HG02981 (cell line): ENCODE measurements at regions not wholly inside any gene's neighbourhood (a gene's known extent, or its start where the extent isn't known, plus 50 kb on each side); places are given as distances from the start of the nearest gene placed in this dataset.
A peak's percentile ranks its signal among the peaks of the same experiment; 100 is the strongest.
"Not testable (repeated sequence)": the region's sequence is repeated elsewhere in the genome, so short reads cannot be mapped to it uniquely, and the experiment has no call there.

Experiments used
- ATAC-seq: cut with Tn5 transposase; IDR thresholded peaks from one replicate; pipeline ENCODE4 v1.9.1; 2021; ENCODE audit warnings: mild to moderate bottlenecking, moderate library complexity; ENCODE audit not compliant: unreplicated experiment

DNA sequence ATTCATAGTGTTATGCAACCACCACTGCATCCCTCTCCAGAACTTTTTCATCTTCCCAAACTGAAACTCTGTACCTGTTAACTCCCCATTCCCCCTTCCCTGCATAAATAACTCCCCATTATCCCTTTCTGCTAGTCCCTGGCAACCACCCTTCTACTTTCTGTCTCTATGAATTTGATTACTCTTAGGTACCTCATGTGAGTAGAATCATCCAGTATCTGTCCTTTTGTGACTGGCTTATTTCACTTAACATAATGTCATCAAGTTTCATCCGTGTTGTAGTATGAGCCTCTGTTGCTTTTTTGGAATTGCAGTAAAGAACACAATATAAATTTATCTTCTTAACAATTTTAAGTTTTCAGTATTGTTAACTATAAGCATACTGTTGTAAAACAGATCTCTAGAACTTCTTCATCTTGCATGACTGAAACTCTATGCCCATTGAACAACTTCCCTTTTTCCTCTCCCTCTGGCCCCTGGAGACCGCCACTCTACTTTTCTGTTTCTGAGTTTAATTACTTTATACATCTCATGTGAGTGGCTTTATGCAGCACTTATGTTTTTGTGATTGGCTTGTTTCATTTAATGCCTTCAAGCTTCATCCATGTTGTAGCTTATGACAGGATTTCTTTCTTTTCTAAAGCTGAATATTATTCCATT lies 87.3 kb upstream of the ABCC4 start:
- no peak for ATAC-seq

- ATAC-seq, result no peak
Measured at GRCh38 chr13:95391362-95391761, 90.1 kb upstream of the ABCC4 start.

DNA sequence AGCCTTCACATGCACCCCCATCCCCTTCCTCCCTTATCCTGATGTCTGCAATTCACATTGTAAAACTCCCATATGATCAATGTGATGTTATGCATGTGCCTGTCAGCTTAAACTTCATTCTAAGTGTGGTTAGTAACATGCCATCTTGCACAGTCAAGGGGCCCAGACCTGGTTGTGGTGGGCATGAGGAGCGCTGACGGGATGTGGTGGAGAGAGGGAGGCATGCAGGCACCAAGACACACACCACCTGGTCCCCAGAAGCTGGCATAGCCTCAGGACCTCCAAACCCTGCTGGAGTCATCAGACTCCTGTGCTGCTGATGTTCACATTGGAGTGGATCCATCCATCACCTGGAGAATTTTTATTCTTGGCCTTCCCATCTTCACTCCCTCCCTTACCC lies 90.5 kb upstream of the ABCC4 start:
- no peak for ATAC-seq

DNA sequence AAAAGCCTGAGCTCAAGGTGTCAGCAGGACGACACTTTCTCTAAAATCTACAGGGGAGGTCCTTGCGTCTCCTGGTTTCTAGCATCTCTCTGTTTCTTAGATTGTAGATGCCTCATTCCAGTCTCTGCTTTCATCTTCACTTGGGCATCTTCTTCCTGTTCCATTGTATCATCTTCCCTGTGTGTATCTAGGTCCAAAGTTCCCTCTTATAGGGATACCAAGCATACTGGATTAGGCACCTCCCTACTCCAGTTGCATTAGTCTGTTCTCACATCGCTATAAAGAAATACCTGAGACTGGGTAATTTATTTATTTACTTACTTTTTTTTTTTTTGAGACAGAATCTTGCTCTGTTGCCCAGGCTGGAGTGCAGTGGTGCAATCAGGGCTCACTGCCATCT lies 91.3 kb upstream of the ABCC4 start:
- no peak for ATAC-seq

GRCh38 chr13:95403349-95404140 lies 102.3 kb upstream of the ABCC4 start:
- peak; percentile 32 for ATAC-seq

DNA sequence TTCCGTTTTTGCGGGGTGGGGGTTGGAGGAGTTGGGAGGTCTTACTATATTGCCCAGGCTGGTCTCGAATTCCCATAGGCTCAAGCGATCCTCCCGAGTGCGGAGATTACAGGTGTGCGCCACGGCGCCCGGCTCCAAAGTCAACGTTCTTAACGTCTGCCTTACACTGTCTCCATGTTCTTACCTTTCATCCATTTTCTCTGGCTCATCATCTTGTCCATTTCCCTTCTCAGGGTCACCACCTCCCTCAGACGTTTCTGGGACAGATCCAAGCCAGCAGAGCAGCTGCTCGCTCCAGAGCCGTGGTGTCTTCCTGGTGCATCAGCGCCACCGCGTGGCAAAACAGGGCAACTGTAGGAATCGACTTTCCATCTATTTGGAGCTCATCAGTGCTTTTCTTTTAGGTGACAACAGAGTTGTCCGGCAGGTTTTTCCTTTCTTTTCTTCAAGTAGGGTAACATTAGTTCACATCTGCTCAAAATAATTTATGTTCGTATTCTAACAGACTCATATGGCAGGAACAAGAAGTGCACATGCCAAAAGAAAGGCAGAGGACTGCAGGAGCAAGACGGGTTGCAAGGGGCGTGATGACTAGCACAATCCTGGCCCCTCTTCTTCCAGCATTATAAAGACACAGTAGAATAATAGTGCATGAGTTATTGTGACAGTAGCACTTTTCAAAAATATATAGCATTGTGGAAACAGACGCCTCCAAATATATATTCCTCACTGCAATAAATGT lies 103.1 kb upstream of the ABCC4 start:
- peak; percentile 78 for ATAC-seq

GRCh38 chr13:95406176-95406575 lies 104.9 kb upstream of the ABCC4 start:
- ATAC-seq, result no peak

GRCh38 chr13:95411428-95412040 lies 110.3 kb upstream of the ABCC4 start:
- no peak for ATAC-seq

GRCh38 chr13:95418946-95419345 lies 117.7 kb upstream of the ABCC4 start:
- ATAC-seq, result no peak

GRCh38 chr13:95420501-95420900 lies 119.2 kb upstream of the ABCC4 start:
- no peak for ATAC-seq

DNA sequence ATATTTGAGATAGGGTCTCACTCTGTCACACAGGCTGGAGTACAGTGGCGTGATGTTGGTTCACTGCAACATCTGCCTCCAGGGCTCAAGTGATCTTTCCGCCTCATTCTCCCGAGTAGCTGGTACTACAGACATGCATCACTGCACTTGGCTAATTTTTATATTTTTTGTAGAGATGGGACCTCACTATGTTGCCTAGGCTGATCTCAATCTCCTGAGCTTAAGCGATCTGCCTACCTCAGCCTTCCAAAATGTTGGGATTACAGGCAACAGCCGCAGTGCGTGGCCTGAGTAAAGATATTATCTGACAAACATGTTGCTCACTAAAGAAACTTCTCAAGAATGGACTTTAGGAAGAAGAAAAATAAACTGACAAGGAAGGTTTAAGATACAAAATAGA lies 125.4 kb upstream of the ABCC4 start:
- ATAC-seq, result no peak

DNA sequence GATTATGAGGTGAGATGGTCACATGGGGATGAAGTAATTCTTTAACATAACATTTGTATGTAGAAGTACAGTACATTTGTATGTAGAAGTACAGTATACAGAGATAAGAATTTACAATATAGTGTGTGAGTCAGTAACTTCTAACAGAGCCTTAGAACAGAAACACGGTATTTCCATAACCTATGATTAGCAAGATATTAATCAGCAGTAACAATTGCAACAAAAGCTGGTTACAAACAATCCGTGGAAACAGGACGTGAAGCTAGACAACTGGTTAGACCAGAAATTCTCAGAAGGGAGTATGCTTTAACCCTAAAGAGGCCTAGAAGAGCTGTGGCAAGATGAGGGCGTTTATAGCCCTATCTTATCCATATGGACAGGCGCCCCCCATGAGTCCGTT lies 122.0 kb upstream of the CLDN10 start:
- ATAC-seq, result not testable (repeated sequence)

- ATAC-seq, result no peak
Measured at GRCh38 chr13:95432141-95432540, 120.4 kb upstream of the CLDN10 start.

DNA sequence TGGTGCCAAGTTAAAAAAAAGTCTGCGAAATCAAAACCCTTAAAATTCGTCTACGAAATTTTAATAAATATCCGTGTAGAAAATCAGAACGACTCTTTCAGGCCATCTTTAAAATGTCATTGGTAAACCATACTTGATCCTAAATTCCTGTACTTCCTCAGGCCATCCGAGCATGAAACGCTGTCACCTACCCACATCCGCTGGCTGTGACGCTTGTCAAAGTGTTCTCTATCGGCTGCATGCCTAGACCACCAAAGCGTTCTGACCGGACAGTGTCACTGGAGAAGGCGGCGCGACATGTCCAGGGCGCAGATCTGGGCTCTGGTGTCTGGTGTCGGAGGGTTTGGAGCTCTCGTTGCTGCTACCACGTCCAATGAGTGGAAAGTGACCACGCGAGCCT lies 119.0 kb upstream of the CLDN10 start:
- ATAC-seq, result no peak

- ATAC-seq, result no peak
Measured at GRCh38 chr13:95434111-95434510, 118.4 kb upstream of the CLDN10 start.

GRCh38 chr13:95437561-95437960 lies 115.0 kb upstream of the CLDN10 start:
- no peak for ATAC-seq

DNA sequence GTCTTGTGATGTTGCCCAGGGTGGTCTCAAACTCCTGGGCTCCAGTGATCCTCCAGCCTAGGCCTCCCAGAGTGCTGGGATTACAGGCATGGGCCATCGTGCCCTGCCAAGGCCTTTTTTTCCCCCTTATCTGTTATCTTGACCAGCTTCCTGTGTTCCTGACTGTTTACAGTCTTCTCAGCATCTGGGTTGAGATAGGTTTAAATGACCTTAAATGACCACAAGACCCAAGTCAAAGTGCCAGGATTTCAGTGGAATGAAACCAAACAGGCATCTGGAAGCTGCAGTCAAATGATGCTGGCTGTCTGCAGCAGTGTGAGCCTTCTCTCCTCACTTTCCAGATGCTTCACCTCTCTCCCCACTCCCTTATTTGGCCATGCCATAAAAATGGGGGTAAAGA lies 114.2 kb upstream of the CLDN10 start:
- no peak for ATAC-seq

GRCh38 chr13:95440441-95441088 lies 112.0 kb upstream of the CLDN10 start:
- ATAC-seq, result no peak

DNA sequence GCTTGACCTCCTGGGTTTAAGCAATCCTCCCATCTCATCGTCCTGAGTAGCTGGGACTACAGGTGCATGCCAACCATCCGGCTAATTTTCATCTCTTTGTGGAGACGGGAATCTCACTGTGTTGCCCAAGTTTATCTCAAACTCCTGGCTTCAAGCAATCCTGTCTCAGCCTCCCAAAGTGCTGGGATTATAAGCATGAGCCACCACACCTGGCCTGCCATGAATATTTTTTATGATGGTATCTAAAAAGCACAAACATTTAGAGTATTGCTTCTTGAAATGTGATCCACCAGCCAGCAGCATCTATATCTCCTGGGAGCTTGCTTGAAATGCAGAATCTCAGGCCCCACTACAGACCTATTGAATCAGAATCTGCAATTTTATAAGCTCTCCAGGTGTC lies 111.2 kb upstream of the CLDN10 start:
- no peak for ATAC-seq

GRCh38 chr13:95444006-95444730 lies 108.4 kb upstream of the CLDN10 start:
- ATAC-seq, result no peak
